H9 (cell line): ENCODE measurements at regions not wholly inside any gene's neighbourhood (a gene's known extent, or its start where the extent isn't known, plus 50 kb on each side); places are given as distances from the start of the nearest gene placed in this dataset.

Source experiments
- DNase-seq: peaks from one replicate; pipeline ENCODE4 v3.0.0-alpha.2; 2017
- H2AFZ ChIP-seq: one replicate; pipeline ENCODE4 v1.6.1; 2013; ENCODE audit warnings: mild to moderate bottlenecking, low read length, control low read depth, moderate library complexity
- H2AK5ac ChIP-seq: 2 replicates; pipeline ENCODE4 v1.6.1; 2013; ENCODE audit warnings: low read length, control low read depth, mixed read lengths; ENCODE audit not compliant: insufficient read length
- H2BK120ac ChIP-seq: one replicate; pipeline ENCODE4 v1.6.1; 2013; ENCODE audit warnings: low read depth, mild to moderate bottlenecking, low read length, control low read depth, inconsistent platforms; ENCODE audit not compliant: poor library complexity, severe bottlenecking
- H2BK12ac ChIP-seq: 2 replicates; pipeline ENCODE4 v1.6.1; 2013; ENCODE audit warnings: low read length, control low read depth, mixed read lengths, low read depth; ENCODE audit not compliant: insufficient read length
- H2BK15ac ChIP-seq: 2 replicates; pipeline ENCODE4 v1.6.1; 2013; ENCODE audit warnings: low read depth, low read length, control low read depth
- H2BK20ac ChIP-seq: one replicate; pipeline ENCODE4 v1.6.1; 2013; ENCODE audit warnings: low read depth, mild to moderate bottlenecking, low read length, control low read depth, inconsistent platforms; ENCODE audit not compliant: poor library complexity, severe bottlenecking
- H2BK5ac ChIP-seq: 2 replicates; pipeline ENCODE4 v1.6.1; 2013; ENCODE audit warnings: low read length, control low read depth, mixed read lengths; ENCODE audit not compliant: insufficient read length
- H3K14ac ChIP-seq: 2 replicates; pipeline ENCODE4 v1.6.1; 2013; ENCODE audit warnings: low read length, control low read depth; ENCODE audit not compliant: insufficient read depth
- H3K18ac ChIP-seq: 2 replicates; pipeline ENCODE4 v1.6.1; 2013; ENCODE audit warnings: low read depth, mild to moderate bottlenecking, mixed read lengths, low read length, control low read depth; ENCODE audit not compliant: insufficient read length
- H3K23ac ChIP-seq: 2 replicates; pipeline ENCODE4 v1.6.1; 2013; ENCODE audit warnings: low read length, control low read depth, mixed read lengths, low read depth; ENCODE audit not compliant: insufficient read length
- H3K23me2 ChIP-seq: 2 replicates; pipeline ENCODE4 v1.6.1; 2013; ENCODE audit warnings: low read depth, mild to moderate bottlenecking, mixed read lengths, low read length, control low read depth; ENCODE audit not compliant: insufficient read length, poor library complexity, severe bottlenecking
- H3K27ac ChIP-seq: 2 replicates; pipeline ENCODE4 v1.5.1; 2013; ENCODE audit warnings: low read length, control low read depth, mixed read lengths, low read depth; ENCODE audit not compliant: insufficient read length
- H3K27me3 ChIP-seq: 2 replicates; pipeline ENCODE4 v1.6.1; 2013; ENCODE audit warnings: low read length, control low read depth, inconsistent platforms; ENCODE audit not compliant: insufficient read depth
- H3K4ac ChIP-seq: 2 replicates; pipeline ENCODE4 v1.6.1; 2013; ENCODE audit warnings: low read depth, mild to moderate bottlenecking, control low read depth, inconsistent platforms, low read length, moderate library complexity
- H3K4me1 ChIP-seq: 2 replicates; pipeline ENCODE4 v1.6.1; 2013; ENCODE audit warnings: low read length, control low read depth, inconsistent platforms; ENCODE audit not compliant: insufficient read depth
- H3K4me2 ChIP-seq: 2 replicates; pipeline ENCODE4 v1.6.1; 2013; ENCODE audit warnings: low read length, control low read depth, mixed read lengths; ENCODE audit not compliant: insufficient read length, insufficient read depth
- H3K56ac ChIP-seq: 2 replicates; pipeline ENCODE4 v1.6.1; 2013; ENCODE audit warnings: low read depth, mild to moderate bottlenecking, mixed read lengths, low read length, control low read depth; ENCODE audit not compliant: insufficient read length
- H3K79me1 ChIP-seq: 2 replicates; pipeline ENCODE4 v1.6.1; 2013; ENCODE audit warnings: low read depth, mild to moderate bottlenecking, moderate library complexity, low read length, control low read depth, inconsistent platforms; ENCODE audit not compliant: insufficient read depth, poor library complexity, severe bottlenecking
- H3K79me2 ChIP-seq: 2 replicates; pipeline ENCODE4 v1.6.1; 2013; ENCODE audit warnings: low read length, control low read depth, inconsistent platforms; ENCODE audit not compliant: insufficient read depth
- H3K9ac ChIP-seq: 2 replicates; pipeline ENCODE4 v1.6.1; 2013; ENCODE audit warnings: low read length, control low read depth, mixed read lengths; ENCODE audit not compliant: insufficient read length; ENCODE audit errors: extremely low read depth
- H3K9me3 ChIP-seq: one replicate; pipeline ENCODE4 v1.6.1; 2013; ENCODE audit warnings: low read depth, low read length, inconsistent platforms; ENCODE audit not compliant: control insufficient read depth
- H3T11ph ChIP-seq: one replicate; pipeline ENCODE4 v1.6.1; 2013; ENCODE audit warnings: mild to moderate bottlenecking, low read length, control low read depth, inconsistent platforms
- H4K20me1 ChIP-seq: one replicate; pipeline ENCODE4 v1.6.1; 2013; ENCODE audit not compliant: control insufficient read depth, insufficient read length, insufficient read depth
- H4K5ac ChIP-seq: 2 replicates; pipeline ENCODE4 v1.6.1; 2013; ENCODE audit warnings: low read depth, mild to moderate bottlenecking, mixed read lengths, low read length, control low read depth; ENCODE audit not compliant: insufficient read length
- H4K8ac ChIP-seq: replicated peaks from 2 replicates; pipeline ENCODE4 v1.6.1; 2013; ENCODE audit warnings: low read length, control low read depth, mixed read lengths, low read depth; ENCODE audit not compliant: insufficient read length
- H4K91ac ChIP-seq: 2 replicates; pipeline ENCODE4 v1.6.1; 2013; ENCODE audit warnings: low read depth, mild to moderate bottlenecking, moderate library complexity, mixed read lengths, low read length, control low read depth; ENCODE audit not compliant: insufficient read length
- H3K27ac Mint-ChIP-seq, 3 experiments: 2 replicates in 2 of 3; 3 replicates in 1 of 3; pipeline ENCODE4 v1.8.0; 2020 to 2021; ENCODE audit warnings: mixed read lengths in 3 of 3, mild to moderate bottlenecking in 1 of 3, moderate library complexity in 1 of 3
- H3K27me3 Mint-ChIP-seq: 2 replicates; pipeline ENCODE4 v1.8.0; 2021; ENCODE audit warnings: low read depth, mild to moderate bottlenecking, moderate library complexity, mixed read lengths
- H3K36me3 Mint-ChIP-seq, 3 experiments: 2 replicates in 2 of 3; 3 replicates in 1 of 3; pipeline ENCODE4 v1.8.0; 2020 to 2021; ENCODE audit warnings: low read depth in 3 of 3, mixed read lengths in 3 of 3; ENCODE audit not compliant: insufficient read depth in 1 of 3
- H3K4me1 Mint-ChIP-seq, 2 experiments: 2 replicates each; pipeline ENCODE4 v1.8.0; 2020; ENCODE audit warnings: mixed read lengths in 2 of 2
- H3K4me3 Mint-ChIP-seq, 2 experiments: 2 replicates in 1 of 2; 3 replicates in 1 of 2; pipeline ENCODE4 v1.8.0; 2020 to 2021; ENCODE audit warnings: mild to moderate bottlenecking in 2 of 2, mixed read lengths in 2 of 2, moderate library complexity in 1 of 2
- H3K9me3 Mint-ChIP-seq, 2 experiments: 2 replicates in 1 of 2; 3 replicates in 1 of 2; pipeline ENCODE4 v1.8.0; 2020; ENCODE audit warnings: mild to moderate bottlenecking in 2 of 2, mixed read lengths in 2 of 2, moderate library complexity in 1 of 2
- WGBS: extraction: QIAGEN DNeasy Blood & Tissue Kit; methylation state at CpG from one replicate; pipeline ENCODE4 v1.1.7; 2013; ENCODE audit warnings: missing lambda C conversion rate, low lambda C conversion rate, mixed read lengths; ENCODE audit not compliant: insufficient read length; ENCODE audit errors: extremely low coverage; 5-methylcytosine and 5-hydroxymethylcytosine counted together
- TF ChIP-seq, protein P1 (sequence below): fragments of 200-600 bp; sonication (generic); conservative IDR thresholded peaks from 3 replicates; pipeline ENCODE4 v1.8.0; 2021; ENCODE audit warnings: antibody characterized with exemption, mild to moderate bottlenecking

DNA sequence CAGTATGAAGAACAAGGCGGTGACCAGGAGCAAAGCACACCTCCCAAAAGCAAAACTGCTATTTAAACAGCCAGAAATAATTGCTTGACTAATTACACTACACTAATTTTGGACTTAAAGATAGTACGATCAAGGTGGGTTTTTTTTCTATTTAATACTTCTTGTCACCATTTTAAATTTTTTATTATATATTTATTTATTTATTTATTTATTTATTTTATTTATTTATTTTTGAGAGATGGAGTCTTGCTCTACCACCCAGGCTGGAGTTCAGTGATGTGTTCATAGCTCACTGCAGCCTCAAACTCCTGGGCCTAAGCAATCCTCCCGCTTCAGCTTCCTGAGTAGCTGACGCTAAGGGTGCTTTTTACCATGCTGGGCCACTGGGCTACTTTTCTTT lies 146.2 kb upstream of the IRX1 start:
- no peaks in the 10 kb centered on the region for H3K79me2 ChIP-seq
- H3K9ac ChIP-seq: no peak overlapping the region
- H2BK12ac ChIP-seq: no peak overlapping the region
- no peaks in the 10 kb centered on the region for H4K20me1 ChIP-seq
- H2BK20ac ChIP-seq: no peak overlapping the region
- no CpG with 5 or more reads among the region's 4 CpGs for WGBS
- H3K18ac ChIP-seq: no peak overlapping the region
- no peak overlapping the region for H3K27ac ChIP-seq
- no peaks in the 10 kb centered on the region for H3K4me1 ChIP-seq
- no peak overlapping the region for H3K14ac ChIP-seq
- H4K5ac ChIP-seq: no peak overlapping the region
- H3K56ac ChIP-seq: no peak overlapping the region
- no peak overlapping the region for H2AK5ac ChIP-seq
- H4K91ac ChIP-seq: no peak overlapping the region
- H2BK120ac ChIP-seq: no peak overlapping the region
- H3K4me1 Mint-ChIP-seq: peaks cover 0 to 4% of the 10 kb centered on the region in 2 experiments; a peak in 1 of 4 replicates
- H3K9me3 Mint-ChIP-seq: peaks cover 3 to 6% of the 10 kb centered on the region in 2 experiments; a peak in 1 of 5 replicates
- H3K27me3 Mint-ChIP-seq: no peaks in the 10 kb centered on the region; the same call in 1 of the 2 replicates
- H3K36me3 Mint-ChIP-seq: no peaks in the 10 kb centered on the region; a peak in 2 of 7 replicates
- no peak overlapping the region for H3K23ac ChIP-seq
- no peak overlapping the region for H2AFZ ChIP-seq
- no peak overlapping the region for H3K4ac ChIP-seq
- no peak overlapping the region for H3K4me2 ChIP-seq
- no peaks in the 10 kb centered on the region for H3K79me1 ChIP-seq
- H2BK5ac ChIP-seq: no peak overlapping the region
- H4K8ac ChIP-seq: no peak overlapping the region
- H3K27me3 ChIP-seq: no peaks in the 10 kb centered on the region
- no peak overlapping the region for H3T11ph ChIP-seq
- DNase-seq: no peak
- no peak overlapping the region for H3K27ac Mint-ChIP-seq
- peaks cover 9% of the 10 kb centered on the region for H3K9me3 ChIP-seq
- no peak overlapping the region for H3K4me3 Mint-ChIP-seq
- no peak overlapping the region for H2BK15ac ChIP-seq
- H3K23me2 ChIP-seq: no peaks in the 10 kb centered on the region
- TF ChIP-seq, protein P1, sequence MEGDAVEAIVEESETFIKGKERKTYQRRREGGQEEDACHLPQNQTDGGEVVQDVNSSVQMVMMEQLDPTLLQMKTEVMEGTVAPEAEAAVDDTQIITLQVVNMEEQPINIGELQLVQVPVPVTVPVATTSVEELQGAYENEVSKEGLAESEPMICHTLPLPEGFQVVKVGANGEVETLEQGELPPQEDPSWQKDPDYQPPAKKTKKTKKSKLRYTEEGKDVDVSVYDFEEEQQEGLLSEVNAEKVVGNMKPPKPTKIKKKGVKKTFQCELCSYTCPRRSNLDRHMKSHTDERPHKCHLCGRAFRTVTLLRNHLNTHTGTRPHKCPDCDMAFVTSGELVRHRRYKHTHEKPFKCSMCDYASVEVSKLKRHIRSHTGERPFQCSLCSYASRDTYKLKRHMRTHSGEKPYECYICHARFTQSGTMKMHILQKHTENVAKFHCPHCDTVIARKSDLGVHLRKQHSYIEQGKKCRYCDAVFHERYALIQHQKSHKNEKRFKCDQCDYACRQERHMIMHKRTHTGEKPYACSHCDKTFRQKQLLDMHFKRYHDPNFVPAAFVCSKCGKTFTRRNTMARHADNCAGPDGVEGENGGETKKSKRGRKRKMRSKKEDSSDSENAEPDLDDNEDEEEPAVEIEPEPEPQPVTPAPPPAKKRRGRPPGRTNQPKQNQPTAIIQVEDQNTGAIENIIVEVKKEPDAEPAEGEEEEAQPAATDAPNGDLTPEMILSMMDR: no peak
